Activated T-helper 9 cell treated with anti-CD3 and anti-CD28 coated beads, Interleukin-2, amount 50 U/mL, for 16 hours (primary cell): ENCODE measurements at regions not wholly inside any gene's neighbourhood (a gene's known extent, or its start where the extent isn't known, plus 50 kb on each side); places are given as distances from the start of the nearest gene placed in this dataset.
"Not testable (repeated sequence)": the region's sequence is repeated elsewhere in the genome, so short reads cannot be mapped to it uniquely, and the experiment has no call there.

Experiments
- DNase-seq: peaks from one replicate; pipeline ENCODE4 v3.0.0-alpha.2; 2020; ENCODE audit warnings: low read depth

DNA sequence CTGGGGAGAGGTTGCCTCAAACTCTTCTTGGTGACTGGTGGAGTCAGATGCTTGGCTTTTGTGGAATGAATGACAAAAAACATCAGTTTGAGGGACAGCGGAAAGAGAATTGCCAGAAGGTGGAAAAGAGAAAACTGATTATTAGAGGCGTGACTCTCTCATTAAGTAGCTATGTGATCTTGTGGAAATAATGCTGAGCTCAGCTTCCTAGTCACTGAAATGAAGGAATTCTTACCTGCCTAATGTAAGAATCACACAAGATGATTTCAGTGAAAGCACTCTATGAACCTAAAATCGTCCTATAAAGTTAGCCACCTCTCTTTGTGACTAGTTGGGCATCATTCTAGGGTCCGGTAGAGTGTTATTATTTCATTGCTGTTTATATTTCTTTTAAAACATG is 498.8 kb downstream of the TMEM135 start:
- DNase-seq = no peak

DNA sequence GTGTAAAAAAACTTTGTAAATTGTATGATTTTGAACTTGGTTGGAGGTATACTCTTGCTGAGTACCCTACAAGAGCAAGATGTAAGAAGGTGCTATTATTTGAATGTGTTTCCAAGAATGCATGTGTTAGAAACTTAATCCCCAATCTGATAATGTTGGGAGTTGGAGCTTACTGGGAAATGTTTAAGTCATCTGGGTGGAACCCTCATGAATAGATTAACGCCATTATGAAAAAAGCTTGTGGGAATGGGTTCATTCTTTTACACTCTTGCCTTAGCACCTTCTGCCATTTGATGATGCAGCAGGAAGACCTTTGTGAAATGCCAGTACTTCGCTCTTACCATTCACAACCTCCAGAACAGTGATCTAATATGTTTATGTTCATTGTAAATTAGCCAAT is 498.3 kb downstream of the TMEM135 start:
- DNase-seq = no peak

- DNase-seq = no peak
Measured at GRCh38 chr11:87535513-87535912, 497.8 kb downstream of the TMEM135 start.

GRCh38 chr11:87531835-87532234 is 494.1 kb downstream of the TMEM135 start:
- not testable (repeated sequence) for DNase-seq

DNA sequence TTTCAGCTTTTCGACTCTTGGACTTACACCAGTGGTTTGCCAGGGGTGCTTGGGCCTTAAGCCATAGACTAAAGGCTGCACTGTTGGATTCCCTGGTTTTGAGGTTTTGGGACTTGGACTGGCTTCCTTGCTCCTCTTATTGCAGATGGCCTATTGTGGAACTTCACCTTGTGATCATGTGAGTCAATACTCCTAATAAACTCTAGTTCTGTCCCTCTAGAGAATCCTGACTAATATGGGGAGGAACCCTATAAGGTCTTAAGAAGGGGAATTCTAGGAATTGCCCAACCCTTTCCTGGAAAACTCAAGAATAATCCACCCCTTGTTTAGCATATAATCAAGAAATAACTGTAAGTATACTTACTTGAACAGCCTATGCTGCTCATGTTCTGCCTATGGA is 491.8 kb downstream of the TMEM135 start:
- DNase-seq = no peak

- DNase-seq = no peak
Measured at GRCh38 chr11:87528752-87529151, 491.0 kb downstream of the TMEM135 start.

- no peak for DNase-seq
Measured at GRCh38 chr11:87523276-87523675, 485.5 kb downstream of the TMEM135 start.

DNA sequence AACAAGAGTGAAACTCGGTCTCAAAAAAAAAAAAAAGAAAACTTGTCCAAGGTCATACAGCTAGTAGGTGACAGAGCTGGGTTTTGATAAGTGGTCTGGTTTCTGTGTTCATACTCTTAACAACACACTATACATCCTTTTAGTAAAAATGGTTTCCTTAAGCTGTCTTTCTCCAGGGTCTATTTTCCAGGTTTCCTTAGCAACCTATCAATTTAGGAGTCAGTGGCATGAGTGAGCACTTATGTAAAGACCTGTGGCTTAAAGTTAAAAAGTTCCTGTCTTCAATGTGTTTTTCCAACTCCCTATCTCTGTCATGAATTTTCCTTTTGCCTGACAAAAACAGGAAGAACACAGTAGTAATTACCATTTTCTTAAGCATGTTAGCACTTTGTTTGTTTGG is 480.5 kb downstream of the TMEM135 start:
- DNase-seq = no peak

- DNase-seq = no peak
Measured at GRCh38 chr11:87517351-87517750, 479.6 kb downstream of the TMEM135 start.

- DNase-seq = not testable (repeated sequence)
Measured at GRCh38 chr11:87507722-87508121, 470.0 kb downstream of the TMEM135 start.

DNA sequence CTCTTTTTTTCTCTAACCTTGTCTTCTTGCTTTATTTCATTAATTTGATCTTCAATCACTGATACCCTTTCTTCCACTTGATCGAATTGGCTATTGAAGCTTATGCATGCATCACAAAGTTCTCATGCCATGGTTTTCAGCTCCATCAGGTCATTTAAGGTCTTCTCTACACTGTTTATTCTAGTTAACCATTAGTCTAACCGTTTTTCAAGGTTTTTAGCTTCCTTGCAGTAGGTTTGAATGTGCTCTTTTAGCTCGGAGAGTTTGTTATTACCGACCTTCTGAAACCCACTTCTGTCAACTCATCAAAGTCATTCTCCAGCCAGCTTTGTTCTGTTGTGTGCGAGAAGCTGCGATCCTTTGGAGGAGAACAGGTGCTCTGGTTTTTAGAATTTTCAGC is 469.2 kb downstream of the TMEM135 start:
- DNase-seq = not testable (repeated sequence)

DNA sequence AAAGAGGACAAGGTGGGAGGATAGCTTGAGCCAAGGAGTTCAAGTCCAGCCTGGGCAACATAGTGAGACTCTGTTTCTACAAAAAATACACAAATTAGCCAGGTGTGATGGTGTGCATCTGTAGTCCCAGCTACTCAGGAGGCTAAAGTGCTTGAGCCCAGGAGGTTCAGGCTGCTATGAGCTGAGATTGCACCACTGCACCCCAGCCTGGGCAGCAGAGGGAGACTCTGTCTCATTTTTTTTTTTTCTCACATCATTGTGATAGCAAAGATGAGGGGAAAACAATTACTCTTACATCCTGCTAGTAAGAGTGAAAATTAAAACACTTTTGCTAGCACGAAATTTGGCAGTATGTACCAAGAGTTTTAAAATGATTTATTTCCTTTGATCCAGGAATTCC is 463.7 kb downstream of the TMEM135 start:
- no peak for DNase-seq

DNA sequence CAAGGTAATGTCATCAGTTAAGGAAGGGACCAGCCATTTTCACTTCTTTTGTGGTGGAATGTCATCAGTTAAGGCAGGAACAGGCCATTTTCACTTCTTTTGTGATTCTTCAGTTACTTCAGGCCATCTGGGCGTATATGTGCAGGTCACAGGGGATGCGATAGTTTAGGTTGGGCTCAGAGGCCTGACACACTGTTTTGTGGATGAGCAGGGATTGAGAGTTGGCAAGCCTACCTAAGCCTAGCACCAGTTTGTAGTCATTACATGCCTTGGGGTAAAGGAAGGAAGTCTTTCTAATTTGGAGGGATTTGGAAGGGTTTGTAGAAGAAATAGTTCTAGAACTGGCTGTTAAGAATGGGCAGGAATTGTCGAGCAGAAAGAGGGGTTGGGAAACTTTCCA is 457.2 kb downstream of the TMEM135 start:
- DNase-seq = not testable (repeated sequence)

DNA sequence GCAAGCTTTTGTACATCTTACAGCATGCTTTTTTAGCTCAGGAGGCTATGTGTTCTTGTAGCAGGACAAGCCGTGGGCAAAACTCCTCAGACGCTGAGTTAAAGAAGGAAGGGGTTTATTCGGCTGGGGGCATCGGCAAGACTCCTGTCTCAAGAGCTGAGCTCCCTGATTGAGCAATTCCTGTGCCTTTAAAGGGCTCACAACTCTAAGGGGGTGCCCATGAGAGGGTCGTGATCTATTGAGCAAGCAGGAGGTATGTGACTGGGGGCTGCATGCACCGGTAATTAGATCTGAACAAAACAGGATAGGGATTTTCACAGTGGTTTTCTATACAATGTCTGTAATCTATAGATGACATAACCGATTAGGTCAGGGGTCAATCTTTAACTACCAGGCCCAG is 456.3 kb downstream of the TMEM135 start:
- not testable (repeated sequence) for DNase-seq

DNA sequence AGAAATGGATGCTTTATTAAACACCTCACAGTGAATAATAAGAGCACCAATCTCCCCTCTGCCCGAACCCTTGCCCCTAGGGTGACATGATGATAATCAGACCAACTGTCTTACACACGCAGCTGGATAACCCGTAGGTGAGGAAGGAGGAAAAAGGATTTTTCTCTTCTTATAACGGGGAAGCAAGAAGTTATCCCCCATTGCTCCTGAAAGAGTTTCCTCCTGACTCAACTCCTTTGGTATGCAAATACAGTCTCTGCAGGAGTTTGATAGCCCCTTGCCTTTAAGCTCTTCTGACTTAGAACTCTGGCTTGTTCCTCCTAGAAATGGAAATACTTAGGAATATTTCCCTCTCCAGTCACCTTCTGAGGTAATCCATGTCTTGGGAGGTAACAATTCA is 455.8 kb downstream of the TMEM135 start:
- DNase-seq = no peak

GRCh38 chr11:87491381-87491780 is 453.6 kb downstream of the TMEM135 start:
- no peak for DNase-seq

- no peak for DNase-seq
Measured at GRCh38 chr11:87490671-87491070, 452.9 kb downstream of the TMEM135 start.

- DNase-seq = no peak
Measured at GRCh38 chr11:87484566-87484965, 446.8 kb downstream of the TMEM135 start.

DNA sequence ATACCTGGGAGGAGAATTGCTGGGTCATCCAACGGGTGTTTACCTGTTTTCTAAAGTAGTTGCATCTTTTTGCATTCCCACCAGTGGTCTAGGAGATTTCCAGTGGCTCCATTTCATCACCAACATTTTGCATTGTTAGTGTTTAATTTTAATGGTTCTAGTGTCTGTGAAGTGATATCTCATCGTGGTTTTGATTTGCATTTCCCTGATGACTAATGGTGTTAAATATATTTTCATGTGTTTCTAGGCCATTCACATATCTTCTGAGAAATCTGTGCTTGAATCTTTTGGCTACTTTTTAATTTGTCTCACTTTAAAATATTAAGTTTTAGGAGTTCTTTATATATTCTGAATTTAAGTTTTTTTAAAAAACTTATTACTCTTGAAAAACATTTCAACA is 439.6 kb downstream of the TMEM135 start:
- DNase-seq = no peak

DNA sequence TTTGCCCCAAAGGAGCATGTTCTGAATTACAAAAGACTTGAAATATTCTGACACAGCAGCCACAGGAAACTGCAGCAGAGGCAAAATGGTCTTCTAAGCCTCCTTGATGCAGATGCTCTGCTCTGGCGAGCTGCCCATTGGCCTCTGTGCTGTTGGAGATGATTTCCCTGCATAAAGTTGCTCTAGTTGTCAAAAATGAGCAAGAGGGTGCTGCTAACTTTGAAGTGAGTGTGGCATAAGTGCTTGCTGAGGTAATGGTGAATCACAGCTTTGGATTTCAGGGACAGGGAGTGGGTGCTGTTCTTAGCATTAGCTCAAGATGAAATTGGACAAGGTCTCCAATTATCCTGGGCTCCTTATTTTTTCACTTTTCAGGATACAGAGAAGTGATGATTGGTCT is 435.4 kb downstream of the TMEM135 start:
- DNase-seq = no peak

- DNase-seq = no peak
Measured at GRCh38 chr11:87466223-87466622, 428.5 kb downstream of the TMEM135 start.

DNA sequence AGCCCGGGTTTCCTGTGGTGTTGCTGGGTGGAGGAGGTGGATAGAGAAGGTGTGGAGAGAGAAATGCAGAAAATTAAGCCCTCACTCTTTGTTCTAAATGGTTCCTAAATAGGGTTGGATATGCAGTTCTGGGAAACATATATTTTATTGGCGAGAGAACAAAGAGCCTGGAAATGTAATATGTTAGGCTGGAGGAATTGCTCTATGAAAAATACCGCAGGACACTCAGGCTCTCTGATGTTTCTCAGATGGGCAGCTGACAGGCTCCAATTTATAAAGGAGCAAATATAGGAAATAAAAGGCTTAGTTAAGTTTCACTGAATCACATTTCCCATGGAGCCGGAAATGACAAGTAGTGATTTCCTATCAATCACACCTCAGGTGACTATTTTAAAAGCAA is 428.0 kb downstream of the TMEM135 start:
- DNase-seq = no peak

DNA sequence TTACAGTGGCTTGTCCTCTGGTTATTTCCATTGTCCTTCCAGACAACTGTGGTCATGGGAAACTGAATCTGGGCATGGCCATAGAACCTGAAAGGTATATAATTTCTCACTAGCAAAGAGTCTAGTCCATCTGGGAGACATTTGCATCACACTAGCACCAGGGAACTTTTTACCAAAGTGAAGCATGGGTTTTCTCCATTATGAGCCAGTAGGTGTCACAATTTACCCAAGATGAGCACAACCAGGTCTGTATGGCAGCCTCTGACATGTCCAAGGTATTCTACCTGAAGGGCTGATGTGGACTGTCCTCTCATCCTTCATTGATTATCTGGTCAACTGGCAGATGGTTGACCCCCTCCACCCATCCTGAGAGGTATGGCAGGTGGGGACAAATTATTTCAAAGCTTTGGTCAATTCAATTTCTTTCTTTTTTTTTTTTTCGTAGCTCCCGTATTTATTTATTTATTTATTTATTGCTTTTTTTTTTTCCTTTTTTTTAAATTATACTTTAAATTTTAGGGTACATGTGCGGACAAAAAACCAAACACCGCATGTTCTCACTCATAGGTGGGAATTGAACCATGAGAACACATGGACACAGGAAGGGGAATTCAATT is 425.9 kb downstream of the TMEM135 start:
- DNase-seq = no peak

GRCh38 chr11:87462171-87462570 is 424.4 kb downstream of the TMEM135 start:
- DNase-seq = no peak
